GM18858 (cell line): ENCODE measurements at regions not wholly inside any gene's neighbourhood (a gene's known extent, or its start where the extent isn't known, plus 50 kb on each side); places are given as distances from the start of the nearest gene placed in this dataset.

Experiments used
- ATAC-seq: cut with Tn5 transposase; IDR thresholded peaks from one replicate; pipeline ENCODE4 v1.9.1; 2021; ENCODE audit not compliant: unreplicated experiment

GRCh38 chr2:128564131-128564530 lies 245.5 kb upstream of the HS6ST1 start:
- no peak for ATAC-seq

GRCh38 chr2:128564551-128564950 lies 245.9 kb upstream of the HS6ST1 start:
- ATAC-seq, result no peak

GRCh38 chr2:128565441-128565840 lies 246.8 kb upstream of the HS6ST1 start:
- no peak for ATAC-seq

GRCh38 chr2:128566671-128567070 lies 248.0 kb upstream of the HS6ST1 start:
- no peak for ATAC-seq

- no peak for ATAC-seq
These were observed 249.4 kb upstream of the HS6ST1 start for GRCh38 chr2:128568106-128568505.

- no peak for ATAC-seq
These were observed 254.4 kb upstream of the HS6ST1 start for GRCh38 chr2:128573116-128573515.

- no peak for ATAC-seq
These were observed 254.9 kb upstream of the HS6ST1 start for GRCh38 chr2:128573531-128573930.

- ATAC-seq, result no peak
These were observed 258.7 kb upstream of the HS6ST1 start for GRCh38 chr2:128577141-128577930.

GRCh38 chr2:128578406-128579390 lies 260.0 kb upstream of the HS6ST1 start:
- ATAC-seq, result no peak

GRCh38 chr2:128579825-128580224 lies 261.2 kb upstream of the HS6ST1 start:
- no peak for ATAC-seq

- no peak for ATAC-seq
These were observed 262.6 kb upstream of the HS6ST1 start for GRCh38 chr2:128580988-128581848.

- no peak for ATAC-seq
These were observed 263.2 kb upstream of the HS6ST1 start for GRCh38 chr2:128581849-128582244.

GRCh38 chr2:128584296-128584890 lies 265.7 kb upstream of the HS6ST1 start:
- ATAC-seq, result no peak

GRCh38 chr2:128585706-128586105 lies 267.0 kb upstream of the HS6ST1 start:
- no peak for ATAC-seq

- ATAC-seq, result no peak
These were observed 271.0 kb upstream of the HS6ST1 start for GRCh38 chr2:128589681-128590080.

GRCh38 chr2:128590309-128591021 lies 271.8 kb upstream of the HS6ST1 start:
- no peak for ATAC-seq

GRCh38 chr2:128591022-128591860 lies 272.6 kb upstream of the HS6ST1 start:
- ATAC-seq, result no peak

- no peak for ATAC-seq
These were observed 273.5 kb upstream of the HS6ST1 start for GRCh38 chr2:128591861-128592822.
